DND-41 (cell line): ENCODE measurements at regions not wholly inside any gene's neighbourhood (a gene's known extent, or its start where the extent isn't known, plus 50 kb on each side); places are given as distances from the start of the nearest gene placed in this dataset.

ENCODE experiments used
- CTCF ChIP-seq: IDR thresholded peaks from 2 replicates; pipeline ENCODE4 v1.5.1; 2012; ENCODE audit warnings: borderline replicate concordance, low read length, moderate library complexity, mild to moderate bottlenecking; ENCODE audit not compliant: poor library complexity, severe bottlenecking; ENCODE audit errors: extremely low read depth
- EZH2 ChIP-seq: IDR thresholded peaks from 3 replicates; pipeline ENCODE4 v1.6.1; 2012; ENCODE audit warnings: borderline replicate concordance, low read depth, mild to moderate bottlenecking, moderate library complexity, low read length, inconsistent platforms; ENCODE audit not compliant: severe bottlenecking

- TF ChIP-seq CTCF (no peak), EZH2 (no peak)
These were observed 476.9 kb upstream of the PRICKLE1 start for GRCh38 chr12:43066471-43066870.
